ENCODE measurements at regions not wholly inside any gene's neighbourhood (a gene's known extent, or its start where the extent isn't known, plus 50 kb on each side); places are given as distances from the start of the nearest gene placed in this dataset.

GRCh38 chr5:51188001-51188591 is 195.2 kb upstream of the ISL1 start:
- TF ChIP-seq CTCF (IDR thresholded peaks at IDR 0.05) (no peak), ZFX (IDR thresholded peaks at IDR 0.05; ENCODE audit: borderline replicate concordance) (no peak)
